ENCODE measurements at regions not wholly inside any gene's neighbourhood (a gene's known extent, or its start where the extent isn't known, plus 50 kb on each side); places are given as distances from the start of the nearest gene placed in this dataset.
"Not testable (repeated sequence)": the region's sequence is repeated elsewhere in the genome, so short reads cannot be mapped to it uniquely, and the experiment has no call there.

- not testable (repeated sequence) for TF ChIP-seq CTCF (IDR thresholded peaks at IDR 0.05); SP1 (CRISPR knock-in tag; conservative IDR thresholded peaks at IDR 0.05); CREB1 (CRISPR knock-in tag; IDR thresholded peaks at IDR 0.05); PREB (CRISPR knock-in tag; IDR thresholded peaks at IDR 0.05; ENCODE audit: borderline replicate concordance); AFF4 (CRISPR knock-in tag; IDR thresholded peaks at IDR 0.05; ENCODE audit: borderline replicate concordance); JUN (CRISPR knock-in tag; IDR thresholded peaks at IDR 0.05); RELA (CRISPR knock-in tag; IDR thresholded peaks at IDR 0.05; ENCODE audit: borderline replicate concordance); MLX (CRISPR knock-in tag; IDR thresholded peaks at IDR 0.05); USF2 (CRISPR knock-in tag; IDR thresholded peaks at IDR 0.05)
Measured at GRCh38 chr1:120972863-120973262, 83.3 kb downstream of the PPIAL4A start.
